PC-3 (cell line): ENCODE measurements at regions not wholly inside any gene's neighbourhood (a gene's known extent, or its start where the extent isn't known, plus 50 kb on each side); places are given as distances from the start of the nearest gene placed in this dataset.

Source experiments
- CTCF ChIP-seq: fragments of 300-600 bp; sonication (generic); conservative IDR thresholded peaks from 2 replicates; pipeline ENCODE4 v1.5.1; 2017; ENCODE audit warnings: antibody characterized with exemption, low read depth, mild to moderate bottlenecking, low read length
- EZH2 ChIP-seq: fragments of 300-600 bp; sonication (generic); IDR thresholded peaks from one replicate; pipeline ENCODE4 v1.6.1; 2017; ENCODE audit warnings: antibody characterized with exemption, mild to moderate bottlenecking, low read length; ENCODE audit not compliant: unreplicated experiment
- EZH2phosphoT487 ChIP-seq: fragments of 300-600 bp; sonication (generic); IDR thresholded peaks from 2 replicates; pipeline ENCODE4 v1.6.1; 2018; ENCODE audit warnings: mild to moderate bottlenecking, antibody characterized with exemption, low read length, borderline replicate concordance

- TF ChIP-seq CTCF (no peak), EZH2phosphoT487 (no peak), EZH2 (no peak)
Measured at GRCh38 chr5:85441853-85442252, 1057.2 kb upstream of the EDIL3 start.
